NCI-H446 (cell line): ENCODE measurements at regions not wholly inside any gene's neighbourhood (a gene's known extent, or its start where the extent isn't known, plus 50 kb on each side); places are given as distances from the start of the nearest gene placed in this dataset.

Source experiments
- DNase-seq, 2 experiments: peaks; one replicate each; lab custom pipeline; 2025; lab: John Stamatoyannopoulos, UW

GRCh38 chr16:6280055-6280454, 1052.6 kb upstream of the RBFOX1 start:
- no peak for DNase-seq

- DNase-seq, result no peak
Measured at GRCh38 chr16:6279286-6279685, 1053.4 kb upstream of the RBFOX1 start.

GRCh38 chr16:6274351-6274750, 1058.3 kb upstream of the RBFOX1 start:
- no peak for DNase-seq

GRCh38 chr16:6267682-6268081, 1065.0 kb upstream of the RBFOX1 start:
- DNase-seq, result no peak

- no peak for DNase-seq
Measured at GRCh38 chr16:6266703-6267102, 1065.9 kb upstream of the RBFOX1 start.

GRCh38 chr16:6265968-6266367, 1066.7 kb upstream of the RBFOX1 start:
- DNase-seq, result no peak

- no peak for DNase-seq
Measured at GRCh38 chr16:6258056-6258455, 1074.6 kb upstream of the RBFOX1 start.

GRCh38 chr16:6252541-6252940, 1080.1 kb upstream of the RBFOX1 start:
- DNase-seq, result no peak

- no peak for DNase-seq
Measured at GRCh38 chr16:6250511-6250910, 1082.1 kb upstream of the RBFOX1 start.

- DNase-seq, result no peak
Measured at GRCh38 chr16:6249863-6250262, 1082.8 kb upstream of the RBFOX1 start.

- DNase-seq, result no peak
Measured at GRCh38 chr16:6248199-6248598, 1084.4 kb upstream of the RBFOX1 start.

GRCh38 chr16:6247775-6248174, 1084.9 kb upstream of the RBFOX1 start:
- DNase-seq, result no peak

- no peak for DNase-seq
Measured at GRCh38 chr16:6247150-6247549, 1085.5 kb upstream of the RBFOX1 start.

GRCh38 chr16:6246266-6246665, 1086.4 kb upstream of the RBFOX1 start:
- no peak for DNase-seq

- no peak for DNase-seq
Measured at GRCh38 chr16:6232056-6232455, 1100.6 kb upstream of the RBFOX1 start.

- no peak for DNase-seq
Measured at GRCh38 chr16:6231398-6231797, 1101.2 kb upstream of the RBFOX1 start.

- no peak for DNase-seq
Measured at GRCh38 chr16:6229186-6229585, 1103.5 kb upstream of the RBFOX1 start.

- DNase-seq, result no peak
Measured at GRCh38 chr16:6218855-6219254, 1113.8 kb upstream of the RBFOX1 start.

GRCh38 chr16:6216836-6217235, 1115.8 kb upstream of the RBFOX1 start:
- DNase-seq, result no peak

GRCh38 chr16:6211644-6212043, 1114.0 kb upstream of the EEF2KMT start:
- DNase-seq, result no peak

- DNase-seq, result no peak
Measured at GRCh38 chr16:6209355-6209930, 1111.8 kb upstream of the EEF2KMT start.

GRCh38 chr16:6207580-6207979, 1110.0 kb upstream of the EEF2KMT start:
- DNase-seq, result no peak

GRCh38 chr16:6207124-6207523, 1109.5 kb upstream of the EEF2KMT start:
- DNase-seq, result no peak

- DNase-seq, result no peak
Measured at GRCh38 chr16:6206080-6206479, 1108.5 kb upstream of the EEF2KMT start.

- DNase-seq, result no peak
Measured at GRCh38 chr16:6204945-6205344, 1107.3 kb upstream of the EEF2KMT start.
